Panc1 (cell line): ENCODE measurements at regions not wholly inside any gene's neighbourhood (a gene's known extent, or its start where the extent isn't known, plus 50 kb on each side); places are given as distances from the start of the nearest gene placed in this dataset.

Experiments
- ATAC-seq: fragments of 200-7000 bp; cut with Tn5 transposase; 2 replicates; pipeline ENCODE4 v1.9.1; 2020; ENCODE audit warnings: mild to moderate bottlenecking, moderate library complexity
- BruUV-seq: library from RNA; stranded (reverse); fragments of 400-500 nt; replicated peaks from 2 replicates; lab custom pipeline; 2021; lab: Mats Ljungman, UMichigan
- CTCF ChIA-PET: fragments of 300-600 bp; sonication (Branson Sonifier 250); formaldehyde crosslinking; loops from one replicate; lab custom pipeline; 2022; ENCODE audit warnings: antibody characterized with exemption; lab: Charles Lee
- POLR2A ChIA-PET: fragments of 300-600 bp; sonication (Branson Sonifier 250); formaldehyde crosslinking; loops from one replicate; lab custom pipeline; 2022; ENCODE audit warnings: antibody characterized with exemption; lab: Charles Lee
- DNase-seq: peaks from one replicate; pipeline ENCODE4 v3.0.0-alpha.2; 2010; ENCODE audit warnings: low read depth, low spot score
- H3K27ac ChIP-seq: 2 replicates; pipeline ENCODE4 v1.5.1; 2011; ENCODE audit warnings: mild to moderate bottlenecking, low read length, inconsistent platforms
- H3K27me3 ChIP-seq: fragments of 200-500 bp; sonication (Bioruptor generic); 2 replicates; pipeline ENCODE4 v1.6.0; 2014; ENCODE audit warnings: low read length, inconsistent platforms; ENCODE audit not compliant: control insufficient read depth, insufficient read depth
- H3K36me3 ChIP-seq: fragments of 200-500 bp; sonication (Bioruptor generic); 2 replicates; pipeline ENCODE4 v1.5.1; 2014; ENCODE audit warnings: inconsistent platforms, mild to moderate bottlenecking, low read length, moderate library complexity; ENCODE audit not compliant: control insufficient read depth, insufficient read depth
- H3K4me1 ChIP-seq: 2 replicates; pipeline ENCODE4 v1.5.1; 2011; ENCODE audit warnings: inconsistent platforms, mild to moderate bottlenecking, low read length, moderate library complexity; ENCODE audit not compliant: control insufficient read depth, insufficient read depth
- H3K4me3 ChIP-seq, 2 experiments: 2 replicates each; pipeline ENCODE4 v1.5.1; 2011 to 2012; ENCODE audit warnings: low read depth in 2 of 2, low read length in 2 of 2, mild to moderate bottlenecking in 2 of 2, inconsistent platforms in 1 of 2, moderate library complexity in 1 of 2
- H3K9me3 ChIP-seq: fragments of 200-500 bp; sonication (Bioruptor generic); 2 replicates; pipeline ENCODE4 v1.5.1; 2014; ENCODE audit warnings: low read depth, mild to moderate bottlenecking, inconsistent platforms, low read length, moderate library complexity; ENCODE audit not compliant: control insufficient read depth, insufficient read depth
- CTCF ChIP-seq: fragments of 450-650 bp; IDR thresholded peaks from 2 replicates; pipeline ENCODE4 v1.5.1; 2017; ENCODE audit warnings: mild to moderate bottlenecking
- POLR2AphosphoS5 ChIP-seq: IDR thresholded peaks from 2 replicates; pipeline ENCODE4 v1.6.1; 2012; ENCODE audit warnings: mild to moderate bottlenecking, low read depth, low read length, moderate library complexity
- REST ChIP-seq, 2 experiments: IDR thresholded peaks; 2 replicates each; pipeline ENCODE4 v1.6.1; 2011 to 2012; ENCODE audit warnings: low read depth in 2 of 2, control low read depth in 1 of 2, low read length in 1 of 2, mild to moderate bottlenecking in 1 of 2, moderate library complexity in 1 of 2; ENCODE audit not compliant: insufficient read depth in 1 of 2
- SIN3A ChIP-seq: IDR thresholded peaks from 2 replicates; pipeline ENCODE4 v1.6.1; 2012; ENCODE audit warnings: low read depth, mild to moderate bottlenecking, low read length, moderate library complexity, borderline replicate concordance; ENCODE audit not compliant: insufficient read depth
- TCF7L2 ChIP-seq: IDR thresholded peaks from 2 replicates; pipeline ENCODE4 v1.6.1; 2011; ENCODE audit warnings: mild to moderate bottlenecking, low read depth, low read length, inconsistent platforms
- in situ Hi-C: cut with HindIII; loops from 2 replicates; pipeline ENCODE4 v1.10.0; 2016; ENCODE audit warnings: low sequenced_read_pairs, low pct_unique_long_range_greater_than_20kb
- intact Hi-C: fragments of 100-400 bp; cut with micrococcal nuclease; formaldehyde crosslinking; loops from one replicate; pipeline ENCODE4 v1.10.0; 2022; ENCODE audit not compliant: unreplicated experiment

- ChIA-PET POLR2A (interaction anchor here (0.5 kb wide), 1 partner anchor 137 kb away, joined by 12 read pairs; no protein-coding TSS in a partner anchor), CTCF (no interaction called here)
- no peaks in the 10 kb centered on the region; the same call in 1 of the 2 replicates for H3K36me3 ChIP-seq
- BruUV-seq = no TSS peak
- ATAC-seq (no peak), DNase-seq (no peak)
- no peaks in the 10 kb centered on the region for H3K9me3 ChIP-seq
- intact Hi-C loops (no loop called here), in situ Hi-C loops (no loop called here)
- H3K27me3 ChIP-seq = no peaks in the 10 kb centered on the region; the same call in 1 of the 2 replicates
- no peaks in the 10 kb centered on the region for H3K4me1 ChIP-seq
- no peak overlapping the region for H3K4me3 ChIP-seq
- H3K27ac ChIP-seq = no peak overlapping the region
- TF ChIP-seq TCF7L2 = no peak
- no peak for TF ChIP-seq REST (IDR thresholded peaks at IDR 0.05; ENCODE audit: insufficient read depth in 1 of 2, low read depth in 2 of 2, low read length in 1 of 2)
- TF ChIP-seq SIN3A = no peak
- no peak for TF ChIP-seq CTCF
- TF ChIP-seq POLR2AphosphoS5 = no peak
These were observed 116.5 kb upstream of the MAP3K7 start for GRCh38 chr6:90703336-90703735.

GRCh38 chr6:90701926-90702325 lies 115.1 kb upstream of the MAP3K7 start:
- intact Hi-C loops (no loop called here), in situ Hi-C loops (no loop called here)
- H3K4me1 ChIP-seq = no peaks in the 10 kb centered on the region
- TF ChIP-seq TCF7L2 (no peak), POLR2AphosphoS5 (no peak), REST (IDR thresholded peaks at IDR 0.05; ENCODE audit: insufficient read depth in 1 of 2, low read depth in 2 of 2, low read length in 1 of 2) (no peak), SIN3A (no peak), CTCF (no peak)
- ATAC-seq = no peak
- H3K27me3 ChIP-seq = no peaks in the 10 kb centered on the region; the same call in 1 of the 2 replicates
- DNase-seq = no peak
- BruUV-seq = no TSS peak
- no peaks in the 10 kb centered on the region; the same call in 1 of the 2 replicates for H3K36me3 ChIP-seq
- ChIA-PET CTCF (no interaction called here), POLR2A (no interaction called here)
- no peak overlapping the region for H3K27ac ChIP-seq
- H3K9me3 ChIP-seq = no peaks in the 10 kb centered on the region
- H3K4me3 ChIP-seq = no peak overlapping the region
